ENCODE measurements at regions not wholly inside any gene's neighbourhood (a gene's known extent, or its start where the extent isn't known, plus 50 kb on each side); places are given as distances from the start of the nearest gene placed in this dataset.

DNA sequence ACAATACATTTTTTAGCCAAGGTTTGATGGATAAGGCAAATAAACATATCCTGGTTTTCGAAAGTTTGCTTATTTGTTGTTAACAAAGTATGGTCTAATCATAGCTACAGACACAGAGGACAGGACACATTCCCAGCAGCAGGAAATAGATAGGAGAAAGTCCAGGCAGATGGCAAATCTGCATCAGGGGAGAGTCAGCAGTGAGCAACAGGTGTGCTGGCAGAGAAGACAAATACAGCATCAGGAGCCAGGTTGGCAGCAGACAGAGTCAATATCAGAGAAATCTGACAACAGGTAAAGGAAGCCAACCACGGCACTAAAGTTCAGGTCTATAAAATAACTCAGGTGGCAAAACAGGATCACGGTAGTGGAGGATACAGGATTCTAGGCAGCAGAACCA, 210.7 kb upstream of the PTBP2 start:
- no peak for TF ChIP-seq POLR2A (IDR thresholded peaks at IDR 0.05; ENCODE audit: low read depth, low read length)
- TF ChIP-seq POLR2AphosphoS5 (IDR thresholded peaks at IDR 0.05; ENCODE audit: low read depth, low read length) = no peak

All from GM12892 (cell line).